B cell (primary cell): ENCODE measurements at regions not wholly inside any gene's neighbourhood (a gene's known extent, or its start where the extent isn't known, plus 50 kb on each side); places are given as distances from the start of the nearest gene placed in this dataset.

ENCODE experiments used
- CTCF ChIP-seq: fragments of 200-600 bp; IDR thresholded peaks from one replicate; pipeline ENCODE4 v1.8.0; 2022; ENCODE audit warnings: antibody characterized with exemption, mild to moderate bottlenecking
- EZH2 ChIP-seq: IDR thresholded peaks from 2 replicates; pipeline ENCODE4 v1.6.1; 2012; ENCODE audit warnings: borderline replicate concordance, low read depth, mild to moderate bottlenecking, moderate library complexity, low read length; ENCODE audit not compliant: insufficient read depth, poor library complexity, severe bottlenecking

DNA sequence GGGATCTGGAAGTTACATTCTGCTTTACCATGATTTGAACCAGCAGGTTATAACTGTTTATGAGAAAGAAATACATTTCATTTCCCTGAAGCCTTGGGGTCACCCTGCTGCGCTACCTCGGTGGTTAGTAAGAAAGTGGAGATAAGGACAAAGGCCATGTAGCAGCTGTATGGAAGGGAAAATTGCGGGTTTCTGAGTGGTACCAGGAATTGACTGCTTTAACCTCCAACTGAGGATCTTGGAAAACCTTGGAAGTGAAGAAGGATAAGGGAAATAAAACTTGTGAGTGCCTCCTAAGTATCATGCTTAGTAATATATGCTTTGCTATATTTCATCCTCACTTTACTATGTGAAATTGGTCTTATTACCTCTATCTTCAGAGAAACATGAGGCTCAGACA lies 76.1 kb upstream of the GAP43 start:
- TF ChIP-seq CTCF (no peak), EZH2 (no peak)
